HCT116 (cell line): ENCODE measurements at regions not wholly inside any gene's neighbourhood (a gene's known extent, or its start where the extent isn't known, plus 50 kb on each side); places are given as distances from the start of the nearest gene placed in this dataset.

Experiments used
- ATAC-seq: fragments of 200-7000 bp; cut with Tn5 transposase; 2 replicates; pipeline ENCODE4 v1.9.1; 2020; ENCODE audit warnings: mild to moderate bottlenecking, moderate library complexity
- BruUV-seq: library from RNA; stranded (reverse); fragments of 400-500 nt; replicated peaks from 2 replicates; lab custom pipeline; 2021; lab: Mats Ljungman, UMichigan
- CTCF ChIA-PET: fragments of 300-600 bp; sonication (Branson Sonifier 250); formaldehyde crosslinking; loops from one replicate; lab custom pipeline; 2021; ENCODE audit warnings: antibody characterized with exemption; lab: Charles Lee
- POLR2A ChIA-PET: fragments of 300-600, 350-600 bp; sonication (Branson Sonifier 250); formaldehyde crosslinking; loops from one replicate; lab custom pipeline; 2021; ENCODE audit warnings: antibody characterized with exemption; lab: Charles Lee
- RAD21 ChIA-PET, 2 experiments: fragments of 300-600 bp; sonication (Branson Sonifier 250); formaldehyde crosslinking; loops; one replicate each; lab custom pipeline; 2023; ENCODE audit warnings: low total read pairs in 2 of 2; ENCODE audit not compliant: uncharacterized antibody in 2 of 2, unreplicated experiment in 2 of 2, low non-redundant PET in 1 of 2; lab: Charles Lee
- DNase-seq: peaks from one replicate; pipeline ENCODE4 v3.0.0-alpha.2; 2010; ENCODE audit warnings: low read depth, low spot score
- H2AFZ ChIP-seq: fragments of 200-600 bp; shearing (Covaris generic), sonication (generic); 2 replicates; pipeline ENCODE4 v1.6.1; 2017; ENCODE audit warnings: low read depth, mixed run types, mixed read lengths, antibody characterized with exemption, low read length; ENCODE audit not compliant: poor library complexity, severe bottlenecking
- H3K27ac ChIP-seq: 2 replicates; pipeline ENCODE4 v1.5.1; 2012; ENCODE audit warnings: low read depth, low read length
- H3K27me3 ChIP-seq: fragments of 200-600 bp; sonication (generic); 2 replicates; pipeline ENCODE4 v1.6.1; 2016; ENCODE audit warnings: mixed run types, low read length, mixed read lengths; ENCODE audit not compliant: insufficient read depth
- H3K36me3 ChIP-seq, 2 experiments: fragments of 200-500 bp in 1 of 2; fragments of 200-600 bp in 1 of 2; sonication (Bioruptor generic) in 1 of 2; sonication (generic) in 1 of 2; 2 replicates each; pipeline versions ENCODE4 v1.5.1 to v1.6.1; 2014 to 2016; ENCODE audit warnings: low read length in 2 of 2, inconsistent platforms in 1 of 2, mixed read lengths in 1 of 2, mixed run types in 1 of 2; ENCODE audit not compliant: insufficient read depth in 2 of 2, control insufficient read depth in 1 of 2
- H3K4me1 ChIP-seq, 2 experiments: fragments of 200-600 bp in 1 of 2; sonication (generic) in 1 of 2; 2 replicates each; pipeline versions ENCODE4 v1.5.1 to v1.6.1; 2012 to 2017; ENCODE audit warnings: low read length in 2 of 2, inconsistent platforms in 1 of 2, mild to moderate bottlenecking in 1 of 2, mixed read lengths in 1 of 2, mixed run types in 1 of 2, moderate library complexity in 1 of 2; ENCODE audit not compliant: insufficient read depth in 2 of 2, control insufficient read depth in 1 of 2
- H3K4me2 ChIP-seq: fragments of 200-600 bp; sonication (generic); 2 replicates; pipeline ENCODE4 v1.6.1; 2017; ENCODE audit warnings: mixed run types, low read length, mixed read lengths
- H3K4me3 ChIP-seq, 2 experiments: fragments of 200-600 bp in 1 of 2; sonication (generic) in 1 of 2; replicated peaks in 1 of 2; 2 replicates each; pipeline ENCODE4 v1.5.1; 2011 to 2016; ENCODE audit warnings: low read length in 2 of 2, control low read depth in 1 of 2, low read depth in 1 of 2, mild to moderate bottlenecking in 1 of 2, mixed read lengths in 1 of 2, mixed run types in 1 of 2
- H3K79me2 ChIP-seq: fragments of 200-600 bp; sonication (generic); 2 replicates; pipeline ENCODE4 v1.6.1; 2017; ENCODE audit warnings: mild to moderate bottlenecking, mixed run types, low read length, moderate library complexity, mixed read lengths; ENCODE audit not compliant: insufficient read depth
- H3K9ac ChIP-seq: fragments of 200-600 bp; sonication (generic); 2 replicates; pipeline ENCODE4 v1.6.1; 2016; ENCODE audit warnings: low read length, mixed read lengths
- H3K9me2 ChIP-seq: fragments of 200-600 bp; sonication (generic), shearing (Covaris generic); 2 replicates; pipeline ENCODE4 v1.6.1; 2017; ENCODE audit warnings: mixed run types, mild to moderate bottlenecking, moderate library complexity; ENCODE audit not compliant: insufficient read depth
- H3K9me3 ChIP-seq, 2 experiments: fragments of 200-500 bp in 1 of 2; fragments of 200-600 bp in 1 of 2; sonication (Bioruptor generic) in 1 of 2; sonication (generic) in 1 of 2; 2 replicates each; pipeline ENCODE4 v1.6.1; 2014 to 2017; ENCODE audit warnings: low read length in 2 of 2, mixed read lengths in 2 of 2, inconsistent platforms in 1 of 2, low read depth in 1 of 2, mild to moderate bottlenecking in 1 of 2, mixed run types in 1 of 2, moderate library complexity in 1 of 2; ENCODE audit not compliant: control insufficient read depth in 1 of 2, insufficient read depth in 1 of 2
- H4K20me1 ChIP-seq: fragments of 200-600 bp; sonication (generic), shearing (Covaris generic); 2 replicates; pipeline ENCODE4 v1.6.1; 2017; ENCODE audit warnings: mixed run types, mild to moderate bottlenecking, moderate library complexity; ENCODE audit not compliant: insufficient read depth
- EGR1 ChIP-seq: IDR thresholded peaks from 2 replicates; pipeline ENCODE4 v1.6.1; 2012; ENCODE audit warnings: low read depth
- JUND ChIP-seq: IDR thresholded peaks from 2 replicates; pipeline ENCODE4 v1.6.1; 2012
- POLR2AphosphoS5 ChIP-seq: IDR thresholded peaks from 2 replicates; pipeline ENCODE4 v1.6.1; 2011; ENCODE audit warnings: mild to moderate bottlenecking, low read depth, low read length, moderate library complexity
- REST ChIP-seq: IDR thresholded peaks from 2 replicates; pipeline ENCODE4 v1.6.1; 2012; ENCODE audit warnings: low read depth
- SP1 ChIP-seq: IDR thresholded peaks from 2 replicates; pipeline ENCODE4 v1.6.1; 2012; ENCODE audit warnings: low read depth
- YY1 ChIP-seq: IDR thresholded peaks from 2 replicates; pipeline ENCODE4 v1.6.1; 2011; ENCODE audit warnings: low read length, low read depth, moderate library complexity, mild to moderate bottlenecking; ENCODE audit not compliant: insufficient replicate concordance; ENCODE audit errors: extremely low read depth
- intact Hi-C: fragments of 100-400 bp; cut with micrococcal nuclease; formaldehyde crosslinking; loops from 2 replicates; pipeline ENCODE4 v1.10.0; 2022

DNA sequence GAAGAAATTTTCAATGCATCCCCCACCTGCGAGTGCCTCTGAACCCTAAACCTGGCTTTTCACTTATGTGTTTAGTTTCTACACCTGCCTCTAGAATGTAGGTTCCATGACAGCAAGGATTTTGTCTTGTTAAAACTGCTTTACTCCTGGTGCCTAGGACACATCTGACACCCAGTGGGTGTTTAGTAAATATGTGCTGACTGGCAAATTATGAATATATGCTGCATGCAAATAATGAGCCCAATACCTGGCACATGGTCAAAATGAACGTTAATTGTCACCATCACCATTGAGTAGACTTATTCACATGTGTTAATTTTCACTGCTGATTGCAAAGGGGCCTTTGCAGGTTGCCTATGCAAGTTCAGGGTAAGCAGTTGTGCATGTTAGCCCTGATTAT is 249.9 kb upstream of the WWC1 start:
- Histone ChIP-seq H3K9me2 (no peaks in the 10 kb centered on the region), H3K4me1 (no peaks in the 10 kb centered on the region), H3K79me2 (no peaks in the 10 kb centered on the region), H3K4me2 (no peak overlapping the region), H3K9ac (no peak overlapping the region), H3K9me3 (no peaks in the 10 kb centered on the region), H3K27ac (no peak overlapping the region), H4K20me1 (no peaks in the 10 kb centered on the region), H2AFZ (no peak overlapping the region), H3K27me3 (peaks cover 49% of the 10 kb centered on the region), H3K36me3 (no peaks in the 10 kb centered on the region), H3K4me3 (no peak overlapping the region)
- intact Hi-C loops: no loop called here
- no TSS peak for BruUV-seq
- ChIA-PET POLR2A (no interaction called here), CTCF (no interaction called here), RAD21 (no interaction called here)
- ATAC-seq: no peak
- no peak for DNase-seq
- TF ChIP-seq EGR1 (no peak), SP1 (no peak), YY1 (no peak), REST (no peak), POLR2AphosphoS5 (no peak), JUND (no peak)
